Vagina (tissue), 2 donors: ENCODE measurements at regions not wholly inside any gene's neighbourhood (a gene's known extent, or its start where the extent isn't known, plus 50 kb on each side); places are given as distances from the start of the nearest gene placed in this dataset.

Experiments used
- POLR2AphosphoS5 ChIP-seq, 2 donors: sonication (generic); formaldehyde crosslinking; IDR thresholded peaks; one replicate each; pipeline ENCODE4 v1.9.0; 2017; ENCODE audit warnings: antibody characterized with exemption in 2 of 2, mild to moderate bottlenecking in 2 of 2, low read depth in 1 of 2; ENCODE audit not compliant: insufficient read depth in 1 of 2
- TF ChIP-seq, protein P1 (sequence below), 3 experiments: fragments of 450-650 bp in 2 of 3; fragments of 200-600 bp in 1 of 3; sonication (generic) in 1 of 3; IDR thresholded peaks; one replicate each; pipeline ENCODE4 v1.5.1; 2017 to 2019; ENCODE audit warnings: antibody characterized with exemption in 3 of 3, mild to moderate bottlenecking in 2 of 3, moderate library complexity in 2 of 3

DNA sequence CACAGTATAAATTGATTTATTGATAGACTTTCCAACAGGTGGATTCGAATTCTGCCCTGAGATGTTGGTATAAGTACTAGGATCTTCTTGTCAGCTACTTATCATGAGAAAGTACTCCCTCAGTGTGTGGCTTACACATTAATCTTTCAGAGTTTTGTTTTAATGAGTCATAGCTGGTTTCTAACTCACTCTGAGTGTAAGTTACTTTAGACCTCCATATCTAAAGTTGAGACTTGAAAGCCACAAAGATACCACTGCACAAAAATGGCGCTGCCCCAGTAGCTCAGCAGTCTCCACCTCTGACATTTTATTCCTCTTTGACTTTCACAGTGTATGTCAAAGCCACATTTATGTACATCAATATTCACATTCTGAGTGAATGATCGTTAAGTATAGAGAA is 318.5 kb downstream of the ARAP2 start:
- TF ChIP-seq, protein P1, sequence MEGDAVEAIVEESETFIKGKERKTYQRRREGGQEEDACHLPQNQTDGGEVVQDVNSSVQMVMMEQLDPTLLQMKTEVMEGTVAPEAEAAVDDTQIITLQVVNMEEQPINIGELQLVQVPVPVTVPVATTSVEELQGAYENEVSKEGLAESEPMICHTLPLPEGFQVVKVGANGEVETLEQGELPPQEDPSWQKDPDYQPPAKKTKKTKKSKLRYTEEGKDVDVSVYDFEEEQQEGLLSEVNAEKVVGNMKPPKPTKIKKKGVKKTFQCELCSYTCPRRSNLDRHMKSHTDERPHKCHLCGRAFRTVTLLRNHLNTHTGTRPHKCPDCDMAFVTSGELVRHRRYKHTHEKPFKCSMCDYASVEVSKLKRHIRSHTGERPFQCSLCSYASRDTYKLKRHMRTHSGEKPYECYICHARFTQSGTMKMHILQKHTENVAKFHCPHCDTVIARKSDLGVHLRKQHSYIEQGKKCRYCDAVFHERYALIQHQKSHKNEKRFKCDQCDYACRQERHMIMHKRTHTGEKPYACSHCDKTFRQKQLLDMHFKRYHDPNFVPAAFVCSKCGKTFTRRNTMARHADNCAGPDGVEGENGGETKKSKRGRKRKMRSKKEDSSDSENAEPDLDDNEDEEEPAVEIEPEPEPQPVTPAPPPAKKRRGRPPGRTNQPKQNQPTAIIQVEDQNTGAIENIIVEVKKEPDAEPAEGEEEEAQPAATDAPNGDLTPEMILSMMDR (IDR thresholded peaks at IDR 0.05): no peak
- TF ChIP-seq POLR2AphosphoS5 (IDR thresholded peaks at IDR 0.05; ENCODE audit: insufficient read depth in 1 of 2, low read depth in 1 of 2): no peak
